ENCODE measurements at regions not wholly inside any gene's neighbourhood (a gene's known extent, or its start where the extent isn't known, plus 50 kb on each side); places are given as distances from the start of the nearest gene placed in this dataset.

DNA sequence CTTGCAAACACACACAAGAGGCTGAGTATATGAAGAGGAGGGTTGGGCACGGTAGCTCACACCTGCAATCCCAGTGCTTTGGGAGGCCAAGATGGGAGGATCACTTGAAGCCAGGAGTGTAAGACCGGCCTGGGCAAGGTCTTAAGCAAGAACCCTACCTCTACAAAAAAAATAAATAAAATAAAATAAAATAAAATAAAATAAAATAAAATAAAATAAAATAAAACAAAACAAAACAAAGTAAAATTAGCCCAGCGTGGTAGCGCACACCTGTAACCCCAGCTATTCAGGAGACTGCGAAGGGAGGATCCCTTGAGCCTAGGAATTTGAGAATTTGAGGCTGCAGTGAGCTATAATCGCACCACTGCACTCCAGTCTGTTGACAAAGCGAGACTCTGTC, 337.9 kb downstream of the SHANK2 start:
- TF ChIP-seq, protein P1, sequence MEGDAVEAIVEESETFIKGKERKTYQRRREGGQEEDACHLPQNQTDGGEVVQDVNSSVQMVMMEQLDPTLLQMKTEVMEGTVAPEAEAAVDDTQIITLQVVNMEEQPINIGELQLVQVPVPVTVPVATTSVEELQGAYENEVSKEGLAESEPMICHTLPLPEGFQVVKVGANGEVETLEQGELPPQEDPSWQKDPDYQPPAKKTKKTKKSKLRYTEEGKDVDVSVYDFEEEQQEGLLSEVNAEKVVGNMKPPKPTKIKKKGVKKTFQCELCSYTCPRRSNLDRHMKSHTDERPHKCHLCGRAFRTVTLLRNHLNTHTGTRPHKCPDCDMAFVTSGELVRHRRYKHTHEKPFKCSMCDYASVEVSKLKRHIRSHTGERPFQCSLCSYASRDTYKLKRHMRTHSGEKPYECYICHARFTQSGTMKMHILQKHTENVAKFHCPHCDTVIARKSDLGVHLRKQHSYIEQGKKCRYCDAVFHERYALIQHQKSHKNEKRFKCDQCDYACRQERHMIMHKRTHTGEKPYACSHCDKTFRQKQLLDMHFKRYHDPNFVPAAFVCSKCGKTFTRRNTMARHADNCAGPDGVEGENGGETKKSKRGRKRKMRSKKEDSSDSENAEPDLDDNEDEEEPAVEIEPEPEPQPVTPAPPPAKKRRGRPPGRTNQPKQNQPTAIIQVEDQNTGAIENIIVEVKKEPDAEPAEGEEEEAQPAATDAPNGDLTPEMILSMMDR (conservative IDR thresholded peaks at IDR 0.05; ENCODE audit: low read depth in 2 of 2): no peak
- TF ChIP-seq POLR2AphosphoS5 (IDR thresholded peaks at IDR 0.05; ENCODE audit: low read depth) (no peak), NANOG (IDR thresholded peaks at IDR 0.05; ENCODE audit: borderline replicate concordance) (no peak), REST (IDR thresholded peaks at IDR 0.05; ENCODE audit: unreplicated experiment) (no peak), CREB1 (CRISPR knock-in tag; IDR thresholded peaks at IDR 0.05; ENCODE audit: low read depth) (no peak), EZH2phosphoT487 (IDR thresholded peaks at IDR 0.05; ENCODE audit: unreplicated experiment) (no peak), ZNF331 (CRISPR knock-in tag; IDR thresholded peaks at IDR 0.05; ENCODE audit: low read depth) (no peak), EZH2 (IDR thresholded peaks at IDR 0.05; ENCODE audit: low read depth, unreplicated experiment) (no peak)
- TF ChIP-seq, protein P2, sequence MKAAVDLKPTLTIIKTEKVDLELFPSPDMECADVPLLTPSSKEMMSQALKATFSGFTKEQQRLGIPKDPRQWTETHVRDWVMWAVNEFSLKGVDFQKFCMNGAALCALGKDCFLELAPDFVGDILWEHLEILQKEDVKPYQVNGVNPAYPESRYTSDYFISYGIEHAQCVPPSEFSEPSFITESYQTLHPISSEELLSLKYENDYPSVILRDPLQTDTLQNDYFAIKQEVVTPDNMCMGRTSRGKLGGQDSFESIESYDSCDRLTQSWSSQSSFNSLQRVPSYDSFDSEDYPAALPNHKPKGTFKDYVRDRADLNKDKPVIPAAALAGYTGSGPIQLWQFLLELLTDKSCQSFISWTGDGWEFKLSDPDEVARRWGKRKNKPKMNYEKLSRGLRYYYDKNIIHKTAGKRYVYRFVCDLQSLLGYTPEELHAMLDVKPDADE (IDR thresholded peaks at IDR 0.05): no peak

Measured in GM23338 (cell line).